MCF 10A (cell line): ENCODE measurements at regions not wholly inside any gene's neighbourhood (a gene's known extent, or its start where the extent isn't known, plus 50 kb on each side); places are given as distances from the start of the nearest gene placed in this dataset.
"Not testable (repeated sequence)": the region's sequence is repeated elsewhere in the genome, so short reads cannot be mapped to it uniquely, and the experiment has no call there.

Experiments
- BruUV-seq: library from RNA; stranded (reverse); fragments of 400-500 nt; replicated peaks from 2 replicates; lab custom pipeline; 2021; lab: Mats Ljungman, UMichigan
- CTCF ChIA-PET: fragments of 300-600 bp; sonication (Branson Sonifier 250); formaldehyde crosslinking; extraction: SDS; loops from one replicate; lab custom pipeline; 2021; ENCODE audit warnings: antibody characterized with exemption, inconsistent platforms; lab: Yijun Ruan, JAX
- POLR2A ChIA-PET: fragments of 300-600, 350-650 bp; sonication (Branson Sonifier 250); formaldehyde crosslinking; extraction: SDS; loops from one replicate; lab custom pipeline; 2020; ENCODE audit warnings: antibody characterized with exemption, inconsistent platforms; lab: Yijun Ruan, JAX
- DNase-seq: peaks from one replicate; pipeline ENCODE4 v3.0.0-alpha.2; 2018; ENCODE audit not compliant: unreplicated experiment
- H3K27ac Mint-ChIP-seq: one replicate; pipeline ENCODE4 v1.8.0; 2022; ENCODE audit warnings: mild to moderate bottlenecking, low read depth, mixed read lengths; ENCODE audit not compliant: unreplicated experiment
- H3K27me3 Mint-ChIP-seq: one replicate; pipeline ENCODE4 v1.8.0; 2022; ENCODE audit warnings: mixed read lengths; ENCODE audit not compliant: insufficient read depth, unreplicated experiment
- H3K36me3 Mint-ChIP-seq: one replicate; pipeline ENCODE4 v1.8.0; 2022; ENCODE audit warnings: mild to moderate bottlenecking, moderate library complexity, mixed read lengths; ENCODE audit not compliant: insufficient read depth, unreplicated experiment
- H3K4me1 Mint-ChIP-seq: one replicate; pipeline ENCODE4 v1.8.0; 2022; ENCODE audit warnings: mixed read lengths; ENCODE audit not compliant: insufficient read depth, unreplicated experiment
- H3K4me3 Mint-ChIP-seq: one replicate; pipeline ENCODE4 v1.8.0; 2022; ENCODE audit warnings: mild to moderate bottlenecking, moderate library complexity, mixed read lengths; ENCODE audit not compliant: unreplicated experiment
- H3K9me3 Mint-ChIP-seq: one replicate; pipeline ENCODE4 v1.8.0; 2022; ENCODE audit warnings: mixed read lengths; ENCODE audit not compliant: unreplicated experiment
- intact Hi-C: fragments of 100-400 bp; cut with micrococcal nuclease; formaldehyde crosslinking; loops from 2 replicates; pipeline ENCODE4 v1.14.1; 2022
- TF ChIP-seq, protein P1 (sequence below): fragments of 200-600 bp; IDR thresholded peaks from one replicate; pipeline ENCODE4 v1.8.0; 2022; ENCODE audit warnings: antibody characterized with exemption, mild to moderate bottlenecking; ENCODE audit not compliant: unreplicated experiment

DNA sequence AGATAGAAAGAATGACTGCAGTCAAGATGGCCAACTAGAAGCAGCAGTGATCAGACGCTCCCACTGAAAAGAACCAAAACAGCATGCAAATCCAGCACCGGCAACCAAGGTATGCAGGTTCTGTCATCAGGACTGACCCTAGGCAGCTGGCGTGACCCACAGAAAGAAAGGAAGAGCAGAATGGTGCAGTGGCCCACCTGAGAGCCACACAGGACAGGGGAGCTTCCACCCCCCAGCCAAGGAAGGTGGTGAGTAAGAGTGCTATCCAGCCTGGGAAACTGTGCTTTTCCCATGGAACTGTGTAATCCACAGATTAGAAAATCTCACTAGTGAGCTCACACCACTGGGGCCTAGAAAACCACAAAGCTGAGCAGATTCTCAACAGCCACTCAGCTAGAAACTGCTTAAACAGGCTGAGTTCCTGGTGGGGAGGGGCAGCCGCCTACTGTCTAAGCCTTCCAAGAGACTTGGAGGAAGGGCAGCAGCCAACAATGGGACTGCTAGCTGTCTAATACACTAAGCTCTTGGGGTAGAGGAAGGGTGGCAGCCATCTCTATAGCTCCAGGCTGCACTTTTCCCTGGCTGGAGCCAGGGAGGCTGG, 127.9 kb downstream of the EVA1A start:
- no peak overlapping the region for H3K4me3 Mint-ChIP-seq
- no peaks in the 10 kb centered on the region for H3K4me1 Mint-ChIP-seq
- no peaks in the 10 kb centered on the region for H3K9me3 Mint-ChIP-seq
- CTCF ChIA-PET = interaction anchor here (0.6 to 1.2 kb wide), 6 partner anchors 27 to 1175 kb away, joined by 3 to 4 read pairs (median 3); no protein-coding TSS in a partner anchor
- intact Hi-C loops = no loop called here
- H3K27ac Mint-ChIP-seq = no peak overlapping the region
- POLR2A ChIA-PET = no interaction called here
- H3K36me3 Mint-ChIP-seq = no peaks in the 10 kb centered on the region
- TF ChIP-seq, protein P1, sequence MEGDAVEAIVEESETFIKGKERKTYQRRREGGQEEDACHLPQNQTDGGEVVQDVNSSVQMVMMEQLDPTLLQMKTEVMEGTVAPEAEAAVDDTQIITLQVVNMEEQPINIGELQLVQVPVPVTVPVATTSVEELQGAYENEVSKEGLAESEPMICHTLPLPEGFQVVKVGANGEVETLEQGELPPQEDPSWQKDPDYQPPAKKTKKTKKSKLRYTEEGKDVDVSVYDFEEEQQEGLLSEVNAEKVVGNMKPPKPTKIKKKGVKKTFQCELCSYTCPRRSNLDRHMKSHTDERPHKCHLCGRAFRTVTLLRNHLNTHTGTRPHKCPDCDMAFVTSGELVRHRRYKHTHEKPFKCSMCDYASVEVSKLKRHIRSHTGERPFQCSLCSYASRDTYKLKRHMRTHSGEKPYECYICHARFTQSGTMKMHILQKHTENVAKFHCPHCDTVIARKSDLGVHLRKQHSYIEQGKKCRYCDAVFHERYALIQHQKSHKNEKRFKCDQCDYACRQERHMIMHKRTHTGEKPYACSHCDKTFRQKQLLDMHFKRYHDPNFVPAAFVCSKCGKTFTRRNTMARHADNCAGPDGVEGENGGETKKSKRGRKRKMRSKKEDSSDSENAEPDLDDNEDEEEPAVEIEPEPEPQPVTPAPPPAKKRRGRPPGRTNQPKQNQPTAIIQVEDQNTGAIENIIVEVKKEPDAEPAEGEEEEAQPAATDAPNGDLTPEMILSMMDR = no peak
- peaks cover 90% of the 10 kb centered on the region for H3K27me3 Mint-ChIP-seq
- BruUV-seq = no TSS peak
- no peak for DNase-seq

DNA sequence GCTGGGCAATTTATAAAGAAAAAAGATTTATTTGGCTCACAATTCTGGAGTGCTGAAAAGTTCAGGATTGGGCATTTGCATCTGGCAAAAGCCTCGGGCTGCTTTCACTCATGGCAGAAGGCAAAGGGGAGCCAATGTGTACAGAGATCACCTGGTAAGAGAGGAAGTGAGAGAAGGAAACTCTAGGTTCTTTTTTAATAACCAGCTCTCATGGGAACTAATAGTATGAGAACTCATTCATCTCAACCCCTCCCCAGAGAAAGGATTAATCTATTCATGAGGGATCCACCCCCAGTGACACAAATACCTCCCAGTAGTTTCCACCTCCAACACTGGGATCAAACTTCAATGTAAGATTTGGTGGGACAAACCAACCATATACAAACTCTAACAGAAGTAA, 129.0 kb downstream of the EVA1A start:
- CTCF ChIA-PET = interaction anchor here (0.6 to 1.0 kb wide), 2 partner anchors 27 to 367 kb away, joined by 3 read pairs; no protein-coding TSS in a partner anchor
- Mint-ChIP-seq H3K4me3 (no peak overlapping the region), H3K9me3 (no peaks in the 10 kb centered on the region), H3K27ac (no peak overlapping the region), H3K4me1 (no peaks in the 10 kb centered on the region), H3K36me3 (no peaks in the 10 kb centered on the region), H3K27me3 (peaks cover 96% of the 10 kb centered on the region)
- no TSS peak for BruUV-seq
- intact Hi-C loops = no loop called here
- POLR2A ChIA-PET = no interaction called here
- TF ChIP-seq, protein P1 = no peak
- DNase-seq = no peak

- CTCF ChIA-PET = interaction anchor here (0.7 kb wide), 1 partner anchor 1703 kb away, joined by 3 read pairs; no protein-coding TSS in a partner anchor
- no peak overlapping the region for H3K4me3 Mint-ChIP-seq
- POLR2A ChIA-PET = no interaction called here
- peaks cover 96% of the 10 kb centered on the region for H3K27me3 Mint-ChIP-seq
- H3K36me3 Mint-ChIP-seq = no peaks in the 10 kb centered on the region
- TF ChIP-seq, protein P1 = no peak
- DNase-seq = no peak
- H3K27ac Mint-ChIP-seq = no peak overlapping the region
- no peaks in the 10 kb centered on the region for H3K9me3 Mint-ChIP-seq
- BruUV-seq = no TSS peak
- no peaks in the 10 kb centered on the region for H3K4me1 Mint-ChIP-seq
- intact Hi-C loops = no loop called here
Measured at GRCh38 chr2:75431276-75431675, 129.5 kb downstream of the EVA1A start.

GRCh38 chr2:75430449-75430848, 130.3 kb downstream of the EVA1A start:
- CTCF ChIA-PET, H3K4me1 Mint-ChIP-seq: not testable (repeated sequence)

More at GRCh38 chr2:75430449-75430848, 130.3 kb downstream of the EVA1A start:
- POLR2A ChIA-PET, BruUV-seq, H3K4me3 Mint-ChIP-seq, H3K36me3 Mint-ChIP-seq, DNase-seq, intact Hi-C loops, H3K27ac Mint-ChIP-seq, H3K9me3 Mint-ChIP-seq: not testable (repeated sequence)
- H3K27me3 Mint-ChIP-seq = peaks cover 96% of the 10 kb centered on the region
